ENCODE measurements at regions not wholly inside any gene's neighbourhood (a gene's known extent, or its start where the extent isn't known, plus 50 kb on each side); places are given as distances from the start of the nearest gene placed in this dataset.
A peak's percentile ranks its signal among the peaks of the same experiment; 100 is the strongest.

- DNase-seq = peak; percentile 54
Measured at GRCh38 chr14:37903343-37904191, 304.1 kb upstream of the SSTR1 start.

DNA sequence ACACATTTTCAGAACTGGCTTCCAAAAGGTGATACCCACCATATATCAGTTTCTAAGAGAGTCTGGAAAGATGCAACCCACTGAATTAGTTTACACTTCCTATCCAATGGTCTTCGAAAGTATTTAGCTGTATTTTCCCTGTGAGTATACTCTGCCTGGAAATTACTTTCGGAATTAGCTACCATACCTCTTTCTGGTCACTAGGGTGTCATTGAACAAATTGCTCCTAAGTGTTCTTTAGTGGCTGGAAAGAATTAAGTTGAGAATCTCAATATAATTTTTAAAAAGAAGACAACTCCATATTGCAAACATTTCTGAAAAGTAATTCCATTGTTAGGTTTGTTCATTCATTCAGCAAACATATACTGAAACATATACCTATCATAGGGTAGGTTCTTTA is 283.1 kb upstream of the SSTR1 start:
- DNase-seq = no peak

- no peak for DNase-seq
Measured at GRCh38 chr14:37932008-37932407, 275.7 kb upstream of the SSTR1 start.

DNA sequence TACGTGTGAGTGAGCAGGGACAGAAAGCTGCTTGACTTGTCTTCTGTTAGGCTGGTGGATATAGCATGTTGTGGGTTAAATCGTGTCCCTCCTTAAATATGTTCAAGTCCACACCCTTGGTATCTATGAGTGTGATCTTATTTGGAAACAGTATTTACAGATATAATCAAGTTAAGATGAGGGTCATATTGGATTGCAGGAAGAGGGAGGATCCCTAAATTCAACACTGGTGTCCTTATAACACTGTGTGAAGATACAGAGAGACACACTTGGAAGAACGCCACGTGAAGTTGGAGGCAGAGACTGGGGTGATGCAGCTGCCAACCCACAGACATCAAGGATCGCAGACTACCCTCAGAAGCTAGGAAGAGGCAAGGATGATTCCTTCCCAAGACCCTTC is 275.2 kb upstream of the SSTR1 start:
- DNase-seq = no peak

GRCh38 chr14:37936971-37937370 is 270.7 kb upstream of the SSTR1 start:
- DNase-seq = no peak

DNA sequence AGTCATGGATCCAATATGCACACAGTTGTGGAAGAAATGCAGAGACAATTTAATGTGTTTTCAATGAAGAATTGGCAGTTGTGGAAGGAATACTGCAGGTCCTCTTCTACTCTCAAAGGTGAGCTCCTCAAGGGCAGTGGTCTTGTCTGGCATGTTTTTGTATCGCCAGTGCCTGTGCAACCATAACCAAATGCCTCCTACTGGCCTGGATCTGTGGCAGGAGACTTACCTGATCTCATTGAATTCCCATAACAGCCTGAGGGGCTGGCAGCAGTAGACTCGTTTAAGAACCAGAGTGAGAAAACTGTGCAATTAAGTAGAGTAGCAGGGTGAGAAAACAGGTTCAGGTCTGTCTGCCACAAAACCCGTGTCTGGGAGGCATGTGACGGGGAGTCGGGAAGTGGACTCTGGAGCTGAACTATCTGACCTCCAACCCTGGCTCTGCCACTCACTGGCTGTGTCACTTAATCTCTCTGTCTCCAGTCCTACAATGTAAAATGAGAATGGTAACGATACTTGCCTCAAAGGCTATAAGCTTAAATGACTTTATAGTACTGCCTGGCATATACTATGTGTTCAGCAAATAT is 268.2 kb upstream of the SSTR1 start:
- DNase-seq = no peak

- no peak for DNase-seq
Measured at GRCh38 chr14:37945959-37946358, 261.7 kb upstream of the SSTR1 start.

- DNase-seq = no peak
Measured at GRCh38 chr14:37946819-37947218, 260.9 kb upstream of the SSTR1 start.

DNA sequence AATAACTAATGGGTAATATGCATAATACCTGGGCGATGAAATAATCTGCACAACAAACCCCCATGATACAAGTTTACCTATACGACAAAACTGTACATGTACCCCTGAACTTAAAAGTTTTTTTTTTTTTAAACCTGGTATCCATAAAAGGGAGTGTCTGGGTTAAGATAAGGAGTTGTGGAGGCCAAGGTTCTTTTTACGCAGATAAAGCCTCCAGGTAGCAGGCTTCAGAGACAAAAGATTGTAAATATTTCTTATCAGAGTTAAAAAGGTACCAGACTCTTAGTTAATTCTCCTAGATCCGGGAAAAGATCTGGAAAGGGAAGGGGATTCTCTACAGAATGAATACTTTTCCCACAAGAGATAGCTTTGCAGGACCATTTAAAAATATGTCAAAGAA is 259.4 kb upstream of the SSTR1 start:
- no peak for DNase-seq

- DNase-seq = no peak
Measured at GRCh38 chr14:37968664-37969240, 239.0 kb upstream of the SSTR1 start.

GRCh38 chr14:37969511-37969979 is 238.2 kb upstream of the SSTR1 start:
- DNase-seq = no peak

- DNase-seq = no peak
Measured at GRCh38 chr14:37970696-37971095, 237.0 kb upstream of the SSTR1 start.

GRCh38 chr14:37972941-37973887 is 234.5 kb upstream of the SSTR1 start:
- DNase-seq = no peak

DNA sequence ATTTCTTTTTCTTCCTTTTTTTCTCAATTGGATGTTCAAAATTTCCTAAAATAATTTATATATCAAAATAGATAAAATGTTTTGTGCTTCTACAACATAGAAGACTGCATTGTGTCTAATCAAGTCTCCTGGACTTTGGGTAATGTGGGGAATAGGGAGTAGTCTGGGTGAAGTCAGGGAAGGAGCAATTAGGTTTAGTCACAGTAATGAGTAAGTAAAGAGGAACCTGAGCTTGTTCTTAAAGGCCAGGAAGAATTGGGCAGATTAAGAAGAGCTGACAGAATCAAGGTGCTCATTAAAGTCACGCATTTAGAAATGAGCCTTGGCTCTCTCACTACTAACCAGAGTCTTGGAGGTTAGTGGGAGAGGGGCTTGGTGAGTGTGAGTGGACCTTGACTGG is 233.3 kb upstream of the SSTR1 start:
- DNase-seq = no peak

DNA sequence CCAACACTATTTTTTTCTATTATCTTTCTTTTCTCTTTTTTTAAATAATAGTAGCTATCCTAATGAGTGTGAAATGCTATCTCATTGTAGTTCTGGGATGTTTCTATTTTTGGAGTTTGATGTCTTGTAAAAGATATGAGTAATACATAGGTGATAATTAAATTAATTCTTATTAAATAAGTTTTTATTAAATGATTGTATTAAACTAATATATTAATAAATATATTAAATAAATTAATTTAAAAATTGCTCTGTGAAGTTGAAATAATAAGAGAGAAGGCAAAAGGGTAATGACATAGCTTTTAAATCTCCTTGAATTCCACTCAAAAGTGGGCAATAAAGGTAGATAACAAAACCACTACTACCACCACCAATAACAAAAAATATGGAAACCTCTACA is 230.2 kb upstream of the SSTR1 start:
- DNase-seq = no peak

DNA sequence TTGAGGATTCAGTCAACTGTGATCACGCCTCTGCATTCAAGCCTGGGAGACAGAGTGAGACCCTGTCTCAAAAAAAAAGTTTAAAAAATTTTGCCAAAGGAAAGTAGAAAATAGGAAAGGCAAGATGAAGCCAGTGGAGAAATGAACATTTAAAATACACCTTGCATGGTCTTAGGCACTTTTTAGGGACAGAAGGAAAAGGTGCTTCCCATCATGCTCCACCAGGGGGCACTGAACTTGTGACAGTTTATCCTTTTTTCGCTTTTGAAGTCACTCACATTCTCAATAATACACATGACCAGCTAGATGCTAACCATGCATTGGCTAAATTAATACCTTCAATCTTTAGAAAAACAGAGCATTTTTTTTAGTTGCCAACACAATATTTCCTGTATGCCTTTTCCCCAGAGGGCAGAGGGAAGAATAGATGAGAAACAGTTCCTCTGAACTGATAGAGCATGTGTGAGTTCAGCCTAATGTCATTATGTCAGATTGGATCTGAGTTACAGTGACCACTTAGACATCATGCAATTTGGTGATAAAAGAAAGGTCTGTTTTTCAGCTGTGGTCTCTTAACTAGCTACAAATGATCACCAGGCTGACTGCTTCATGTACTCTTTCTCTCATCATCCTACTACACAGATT is 221.8 kb upstream of the SSTR1 start:
- DNase-seq = peak; percentile 64

DNA sequence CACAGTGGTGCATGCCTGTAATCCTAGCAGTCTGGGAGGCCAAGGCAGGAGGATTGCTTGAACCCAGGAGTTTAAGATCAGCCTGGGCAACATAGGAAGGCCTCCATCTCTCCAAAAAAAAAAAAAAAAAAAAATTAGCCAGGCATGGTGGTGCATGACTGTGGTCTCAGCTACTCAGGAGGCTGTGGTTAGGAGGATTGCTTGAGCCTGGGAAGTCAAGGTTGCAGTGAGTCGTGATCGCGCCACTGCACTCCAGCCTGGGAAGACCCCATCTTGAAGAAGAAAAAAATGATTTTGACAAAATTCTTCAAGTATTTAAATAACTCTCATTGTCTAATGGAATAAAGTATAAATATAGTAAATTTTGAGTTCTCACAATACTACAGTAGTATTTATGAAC is 219.2 kb upstream of the SSTR1 start:
- no peak for DNase-seq

- no peak for DNase-seq
Measured at GRCh38 chr14:37991027-37991426, 216.7 kb upstream of the SSTR1 start.

GRCh38 chr14:37992499-37992898 is 215.2 kb upstream of the SSTR1 start:
- no peak for DNase-seq

DNA sequence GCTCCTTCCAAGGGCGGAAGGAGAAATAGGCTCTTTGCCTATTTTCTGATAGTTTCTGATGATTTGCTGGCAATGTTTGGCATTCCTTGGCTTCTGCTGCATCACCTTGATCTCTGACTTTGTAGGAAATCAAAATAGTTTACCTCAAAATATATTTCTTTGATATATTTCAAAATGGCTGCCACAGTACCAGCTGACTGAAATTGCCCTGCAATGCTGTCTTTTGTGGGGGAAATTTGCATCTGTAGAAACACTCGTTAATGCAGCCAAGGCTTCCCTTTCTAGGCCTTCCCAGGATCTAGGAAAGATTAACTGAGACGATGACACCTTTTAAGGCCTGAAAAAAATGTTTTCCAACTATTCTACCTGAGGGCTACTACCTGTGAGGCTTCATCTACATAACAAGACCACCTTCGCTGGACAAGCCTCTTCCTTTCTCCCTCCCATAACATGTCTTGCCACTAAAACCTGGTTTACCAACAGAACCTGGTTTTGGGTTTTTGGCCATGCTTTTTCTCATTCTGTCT is 212.8 kb upstream of the SSTR1 start:
- DNase-seq = no peak

GRCh38 chr14:37997017-37997416 is 210.7 kb upstream of the SSTR1 start:
- no peak for DNase-seq

- DNase-seq = no peak
Measured at GRCh38 chr14:38000340-38000739, 207.4 kb upstream of the SSTR1 start.

Data from CD4-positive, alpha-beta T cell treated with Interleukin-10 for 1 hour (primary cell).